GM23338 (cell line): ENCODE measurements at regions not wholly inside any gene's neighbourhood (a gene's known extent, or its start where the extent isn't known, plus 50 kb on each side); places are given as distances from the start of the nearest gene placed in this dataset.

Source experiments
- ATAC-seq: fragments of 200-7000 bp; cut with Tn5 transposase; 3 replicates; pipeline ENCODE4 v1.9.1; 2020
- DNase-seq: peaks from one replicate; pipeline ENCODE4 v3.0.0-alpha.2; 2015; ENCODE audit warnings: low spot score
- H2AFZ ChIP-seq: fragments of 200-600 bp; sonication (generic); 2 replicates; pipeline ENCODE4 v1.8.0; 2016; ENCODE audit warnings: antibody characterized with exemption, mild to moderate bottlenecking, moderate library complexity
- H3F3A ChIP-seq: fragments of 200-600 bp; sonication (generic); replicated peaks from 2 replicates; pipeline ENCODE4 v1.8.0; 2017; ENCODE audit warnings: antibody characterized with exemption, mixed run types, low read depth
- H3K27ac ChIP-seq: fragments of 200-600 bp; sonication (generic); 2 replicates; pipeline ENCODE4 v1.6.1; 2016; ENCODE audit warnings: low read depth
- H3K27me3 ChIP-seq: fragments of 200-600 bp; sonication (generic); 2 replicates; pipeline ENCODE4 v1.8.0; 2016; ENCODE audit warnings: mild to moderate bottlenecking, mixed run types, moderate library complexity; ENCODE audit not compliant: insufficient read depth
- H3K36me3 ChIP-seq: fragments of 200-600 bp; sonication (generic); 2 replicates; pipeline ENCODE4 v1.8.0; 2016; ENCODE audit warnings: mild to moderate bottlenecking; ENCODE audit not compliant: insufficient read depth
- H3K4me1 ChIP-seq: fragments of 200-600 bp; sonication (generic); 2 replicates; pipeline ENCODE4 v1.8.0; 2016; ENCODE audit warnings: mild to moderate bottlenecking, moderate library complexity; ENCODE audit not compliant: insufficient read depth
- H3K4me2 ChIP-seq: fragments of 200-600 bp; sonication (generic); 2 replicates; pipeline ENCODE4 v1.7.1; 2017; ENCODE audit warnings: mixed run types
- H3K4me3 ChIP-seq: fragments of 200-600 bp; sonication (generic); 2 replicates; pipeline ENCODE4 v1.6.1; 2016; ENCODE audit warnings: mixed run types
- H3K79me2 ChIP-seq: fragments of 200-600 bp; sonication (generic); replicated peaks from 2 replicates; pipeline ENCODE4 v1.8.0; 2017; ENCODE audit warnings: mild to moderate bottlenecking; ENCODE audit not compliant: insufficient read depth
- H3K9me2 ChIP-seq: fragments of 200-600 bp; sonication (generic); 2 replicates; pipeline ENCODE4 v1.8.0; 2017; ENCODE audit not compliant: insufficient read depth
- H4K20me1 ChIP-seq: fragments of 200-600 bp; sonication (generic); replicated peaks from 2 replicates; pipeline ENCODE4 v1.8.0; 2017; ENCODE audit warnings: mild to moderate bottlenecking; ENCODE audit not compliant: insufficient read depth
- H3K27ac Mint-ChIP-seq: 2 replicates; pipeline ENCODE4 v1.8.0; 2020; ENCODE audit warnings: inconsistent platforms, mild to moderate bottlenecking, moderate library complexity, mixed read lengths
- H3K27me3 Mint-ChIP-seq: 3 replicates; pipeline ENCODE4 v1.8.0; 2022; ENCODE audit warnings: low read depth, mild to moderate bottlenecking, moderate library complexity, mixed read lengths, inconsistent platforms; ENCODE audit not compliant: insufficient read depth, poor library complexity
- H3K36me3 Mint-ChIP-seq: 3 replicates; pipeline ENCODE4 v1.8.0; 2021; ENCODE audit warnings: low read depth, mild to moderate bottlenecking, inconsistent platforms, moderate library complexity, mixed read lengths
- H3K4me1 Mint-ChIP-seq: 3 replicates; pipeline ENCODE4 v1.8.0; 2020; ENCODE audit warnings: mild to moderate bottlenecking, inconsistent platforms, mixed read lengths
- H3K4me3 Mint-ChIP-seq: 3 replicates; pipeline ENCODE4 v1.8.0; 2021; ENCODE audit warnings: moderate library complexity, mild to moderate bottlenecking, inconsistent platforms, mixed read lengths
- H3K9me3 Mint-ChIP-seq: 3 replicates; pipeline ENCODE4 v1.8.0; 2020; ENCODE audit warnings: moderate library complexity, mild to moderate bottlenecking, inconsistent platforms, mixed read lengths
- CREB1 ChIP-seq: fragments of 250-450 bp; sonication (Bioruptor Pico); IDR thresholded peaks from 2 replicates; pipeline ENCODE4 v1.5.0; 2020; ENCODE audit warnings: low read depth, mild to moderate bottlenecking, moderate library complexity
- CTCF ChIP-seq, 2 experiments: fragments of 200-600 bp in 1 of 2; sonication (generic) in 1 of 2; conservative IDR thresholded peaks; 2 replicates each; pipeline versions ENCODE4 v1.5.1 to v1.6.1; 2016 to 2017; ENCODE audit warnings: antibody characterized with exemption in 2 of 2, low read depth in 2 of 2, mild to moderate bottlenecking in 2 of 2, moderate library complexity in 1 of 2
- EZH2 ChIP-seq: fragments of 200-600 bp; sonication (generic); IDR thresholded peaks from one replicate; pipeline ENCODE4 v1.8.0; 2017; ENCODE audit warnings: antibody characterized with exemption, mild to moderate bottlenecking, low read depth; ENCODE audit not compliant: unreplicated experiment
- EZH2phosphoT487 ChIP-seq: fragments of 200-600 bp; sonication (generic); IDR thresholded peaks from one replicate; pipeline ENCODE4 v1.8.1; 2018; ENCODE audit warnings: antibody characterized with exemption; ENCODE audit not compliant: unreplicated experiment
- JUNB ChIP-seq: IDR thresholded peaks from one replicate; pipeline ENCODE4 v1.6.1; 2016; ENCODE audit warnings: antibody characterized with exemption; ENCODE audit not compliant: unreplicated experiment
- NANOG ChIP-seq: IDR thresholded peaks from 2 replicates; pipeline ENCODE4 v1.6.1; 2016; ENCODE audit warnings: antibody characterized with exemption, borderline replicate concordance
- POLR2AphosphoS5 ChIP-seq: IDR thresholded peaks from 2 replicates; pipeline ENCODE4 v1.6.1; 2016; ENCODE audit warnings: antibody characterized with exemption, low read depth
- REST ChIP-seq: IDR thresholded peaks from one replicate; pipeline ENCODE4 v1.6.1; 2018; ENCODE audit warnings: antibody characterized with exemption; ENCODE audit not compliant: unreplicated experiment
- STAT1 ChIP-seq: IDR thresholded peaks from one replicate; pipeline ENCODE4 v1.6.1; 2016; ENCODE audit warnings: antibody characterized with exemption; ENCODE audit not compliant: unreplicated experiment
- ZNF114 ChIP-seq: fragments of 250-450 bp; sonication (Bioruptor Pico); IDR thresholded peaks from 2 replicates; pipeline ENCODE4 v1.5.0; 2020; ENCODE audit warnings: mild to moderate bottlenecking, moderate library complexity
- ZNF331 ChIP-seq: fragments of 250-450 bp; sonication (Bioruptor Pico); IDR thresholded peaks from 2 replicates; pipeline ENCODE4 v1.5.0; 2020; ENCODE audit warnings: low read depth, mild to moderate bottlenecking, moderate library complexity
- ZNF462 ChIP-seq: fragments of 250-450 bp; sonication (Bioruptor Pico); IDR thresholded peaks from 2 replicates; pipeline ENCODE4 v1.5.0; 2020; ENCODE audit warnings: mild to moderate bottlenecking, moderate library complexity

GRCh38 chr9:26535151-26535550, 357.5 kb downstream of the CAAP1 start:
- H3K9me2 ChIP-seq = 0 out of 2 replicates have a peak, but pooled peaks cover 12% of the 10 kb centered on the region
- no peak for DNase-seq
- peaks cover 4% of the 10 kb centered on the region; the same call in 2 of the 3 replicates for H3K4me1 Mint-ChIP-seq
- H3K4me2 ChIP-seq = no peak overlapping the region
- H3K9me3 Mint-ChIP-seq = no peaks in the 10 kb centered on the region
- no peak for ATAC-seq
- H3K36me3 Mint-ChIP-seq = no peaks in the 10 kb centered on the region
- H3K4me3 Mint-ChIP-seq = no peak overlapping the region
- H3K36me3 ChIP-seq = no peaks in the 10 kb centered on the region
- no peaks in the 10 kb centered on the region for H4K20me1 ChIP-seq
- H3K27me3 Mint-ChIP-seq = no peaks in the 10 kb centered on the region
- peaks cover 6% of the 10 kb centered on the region for H3K4me1 ChIP-seq
- no peak overlapping the region for H3K4me3 ChIP-seq
- H3K27ac ChIP-seq = no peak overlapping the region
- H3K27ac Mint-ChIP-seq = no peak overlapping the region
- no peak overlapping the region for H2AFZ ChIP-seq
- no peaks in the 10 kb centered on the region for H3K79me2 ChIP-seq
- H3F3A ChIP-seq = no peaks in the 10 kb centered on the region
- no peak for TF ChIP-seq REST
- no peak for TF ChIP-seq ZNF331
- TF ChIP-seq CREB1 (CRISPR knock-in tag) = no peak
- no peak for TF ChIP-seq ZNF114 (CRISPR knock-in tag)
- no peak for TF ChIP-seq JUNB
- no peak for TF ChIP-seq EZH2phosphoT487
- TF ChIP-seq CTCF (conservative IDR thresholded peaks at IDR 0.05; ENCODE audit: low read depth in 2 of 2) = no peak
- TF ChIP-seq ZNF462 (CRISPR knock-in tag) = no peak
- TF ChIP-seq STAT1 = no peak
- TF ChIP-seq EZH2 = no peak
- TF ChIP-seq NANOG = no peak
- no peak for TF ChIP-seq POLR2AphosphoS5
- H3K27me3 ChIP-seq = no peaks in the 10 kb centered on the region
